ENCODE measurements at regions not wholly inside any gene's neighbourhood (a gene's known extent, or its start where the extent isn't known, plus 50 kb on each side); places are given as distances from the start of the nearest gene placed in this dataset.

DNA sequence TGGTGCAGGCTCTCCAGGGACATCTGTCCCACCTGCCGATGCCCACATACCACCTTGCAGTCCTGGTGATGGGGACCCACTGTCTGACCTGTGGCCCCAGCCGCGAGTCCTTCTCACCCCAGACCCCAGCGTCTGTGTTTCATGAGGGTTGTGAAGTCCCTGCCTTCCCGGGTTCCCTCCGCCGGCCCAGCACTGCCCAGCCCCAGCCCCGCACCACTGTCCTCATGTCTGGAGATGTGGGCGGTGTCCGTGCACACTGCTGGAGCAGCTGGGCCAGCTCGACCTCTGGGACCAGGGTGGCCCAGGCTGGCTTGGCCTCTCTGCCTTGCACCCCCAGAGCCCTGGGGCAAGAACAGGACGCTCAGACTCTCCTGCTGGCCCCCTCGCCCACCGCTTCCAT, 199.5 kb upstream of the CIBAR2 start:
- TF ChIP-seq EZH2 (IDR thresholded peaks at IDR 0.05), result no peak
- no peak for TF ChIP-seq POLR2AphosphoS5 (IDR thresholded peaks at IDR 0.05; ENCODE audit: borderline replicate concordance, low read depth, low read length)
- TF ChIP-seq FOXP2 (optimal IDR thresholded peaks at IDR 0.05; ENCODE audit: control extremely low read depth, extremely low read length, insufficient read depth), result no peak
